B cell (primary cell): ENCODE measurements at regions not wholly inside any gene's neighbourhood (a gene's known extent, or its start where the extent isn't known, plus 50 kb on each side); places are given as distances from the start of the nearest gene placed in this dataset.

Experiments
- ATAC-seq: fragments of 200-7000 bp; cut with Tn5 transposase; one replicate; pipeline ENCODE4 v1.10.0; 2021; ENCODE audit warnings: low read depth, mild to moderate bottlenecking, moderate number of reproducible peaks, moderate library complexity
- CTCF ChIA-PET: fragments of 350-600 bp; sonication (Branson Sonifier 250); formaldehyde crosslinking; loops from one replicate; lab custom pipeline; 2021; ENCODE audit warnings: antibody characterized with exemption, inconsistent platforms; lab: Charles Lee
- POLR2A ChIA-PET: fragments of 350-600 bp; sonication (Branson Sonifier 250); formaldehyde crosslinking; loops from one replicate; lab custom pipeline; 2021; ENCODE audit warnings: antibody characterized with exemption; lab: Charles Lee
- DNase-seq: peaks from one replicate; pipeline ENCODE4 v3.0.0; 2013
- H2AFZ ChIP-seq: 2 replicates; pipeline ENCODE4 v1.6.1; 2012; ENCODE audit warnings: mild to moderate bottlenecking, low read depth, low read length; ENCODE audit not compliant: insufficient read depth, poor library complexity, severe bottlenecking
- H3K27ac ChIP-seq, 2 donors: 1 replicate in 1 of 2; 2 replicates in 1 of 2; pipeline ENCODE4 v1.5.1; 2012 to 2013; ENCODE audit warnings: low read length in 2 of 2, mild to moderate bottlenecking in 2 of 2, moderate library complexity in 1 of 2
- H3K27me3 ChIP-seq, 4 experiments: fragments of 200-600 bp in 1 of 4; sonication (generic) in 1 of 4; replicated peaks in 1 of 4; 1 replicate in 2 of 4; 2 replicates in 2 of 4; pipeline versions ENCODE4 v1.6.1 to v1.7.0; 2013 to 2016; ENCODE audit warnings: low read length in 3 of 4, mild to moderate bottlenecking in 2 of 4, mixed read lengths in 1 of 4, moderate library complexity in 1 of 4; ENCODE audit not compliant: insufficient read depth in 4 of 4, control insufficient read depth in 3 of 4; ENCODE audit errors: control extremely low read depth in 1 of 4
- H3K36me3 ChIP-seq, 2 experiments: replicated peaks in 1 of 2; 1 replicate in 1 of 2; 2 replicates in 1 of 2; pipeline versions ENCODE4 v1.6.1 to v1.7.1; 2013; ENCODE audit warnings: low read length in 1 of 2; ENCODE audit not compliant: insufficient read depth in 2 of 2, control insufficient read depth in 1 of 2; ENCODE audit errors: control extremely low read depth in 1 of 2, extremely low read depth in 1 of 2
- H3K4me1 ChIP-seq, 2 donors: fragments of 200-600 bp in 1 of 2; sonication (generic) in 1 of 2; 1 replicate in 1 of 2; 2 replicates in 1 of 2; pipeline versions ENCODE4 v1.5.1 to v1.6.1; 2013 to 2017; ENCODE audit warnings: low read length in 2 of 2; ENCODE audit not compliant: control insufficient read depth in 2 of 2, insufficient read depth in 2 of 2
- H3K4me2 ChIP-seq: replicated peaks from 2 replicates; pipeline ENCODE3; 2012; ENCODE audit warnings: mild to moderate bottlenecking, low read depth, low read length; ENCODE audit not compliant: poor library complexity, severe bottlenecking
- H3K4me3 ChIP-seq, 5 experiments: fragments of 200-600 bp in 1 of 5; sonication (generic) in 1 of 5; 1 replicate in 3 of 5; 2 replicates in 2 of 5; pipeline versions ENCODE4 v1.5.1 to v1.7.0; 2011 to 2016; ENCODE audit warnings: low read length in 4 of 5, mild to moderate bottlenecking in 4 of 5, low read depth in 2 of 5, control low read depth in 1 of 5, moderate library complexity in 1 of 5; ENCODE audit not compliant: insufficient read depth in 1 of 5; ENCODE audit errors: control extremely low read depth in 1 of 5, extremely low read depth in 1 of 5
- H3K79me2 ChIP-seq: fragments of 200-600 bp; sonication (generic); one replicate; pipeline ENCODE4 v1.6.0; 2016; ENCODE audit warnings: low read length; ENCODE audit not compliant: control insufficient read depth, insufficient read depth
- H3K9ac ChIP-seq: fragments of 200-600 bp; sonication (generic); 2 replicates; pipeline ENCODE4 v1.6.1; 2017; ENCODE audit warnings: mild to moderate bottlenecking, low read length, moderate library complexity
- H3K9me3 ChIP-seq, 3 donors: one replicate each; pipeline versions ENCODE4 v1.6.1 to v1.7.1; 2013; ENCODE audit warnings: low read length in 2 of 3; ENCODE audit not compliant: control insufficient read depth in 2 of 3, insufficient read depth in 1 of 3; ENCODE audit errors: control extremely low read depth in 1 of 3
- H4K20me1 ChIP-seq: 2 replicates; pipeline ENCODE4 v1.6.0; 2012; ENCODE audit warnings: mild to moderate bottlenecking, low read length; ENCODE audit not compliant: insufficient read depth, control insufficient read depth, poor library complexity, severe bottlenecking
- H3K27ac Mint-ChIP-seq: one replicate; pipeline ENCODE4 v1.8.0; 2021; ENCODE audit warnings: mixed read lengths
- H3K27me3 Mint-ChIP-seq: one replicate; pipeline ENCODE4 v1.8.0; 2021; ENCODE audit warnings: mixed read lengths
- H3K4me1 Mint-ChIP-seq: one replicate; pipeline ENCODE4 v1.8.0; 2021; ENCODE audit warnings: mixed read lengths
- H3K4me3 Mint-ChIP-seq: one replicate; pipeline ENCODE4 v1.8.0; 2021; ENCODE audit warnings: mixed read lengths
- H3K9me3 Mint-ChIP-seq: one replicate; pipeline ENCODE4 v1.8.0; 2022; ENCODE audit warnings: mixed read lengths; ENCODE audit not compliant: insufficient read depth
- CTCF ChIP-seq: fragments of 200-600 bp; IDR thresholded peaks from one replicate; pipeline ENCODE4 v1.8.0; 2022; ENCODE audit warnings: antibody characterized with exemption, mild to moderate bottlenecking
- EZH2 ChIP-seq: IDR thresholded peaks from 2 replicates; pipeline ENCODE4 v1.6.1; 2012; ENCODE audit warnings: borderline replicate concordance, low read depth, mild to moderate bottlenecking, moderate library complexity, low read length; ENCODE audit not compliant: insufficient read depth, poor library complexity, severe bottlenecking
- WGBS: methylation state at CpG from one replicate; pipeline ENCODE4 v1.1.5; 2013; ENCODE audit warnings: missing lambda C conversion rate; ENCODE audit not compliant: insufficient coverage; 5-methylcytosine and 5-hydroxymethylcytosine counted together
- intact Hi-C: fragments of 100-400 bp; cut with micrococcal nuclease; formaldehyde crosslinking; loops from one replicate; pipeline ENCODE4 v1.10.0; 2022

DNA sequence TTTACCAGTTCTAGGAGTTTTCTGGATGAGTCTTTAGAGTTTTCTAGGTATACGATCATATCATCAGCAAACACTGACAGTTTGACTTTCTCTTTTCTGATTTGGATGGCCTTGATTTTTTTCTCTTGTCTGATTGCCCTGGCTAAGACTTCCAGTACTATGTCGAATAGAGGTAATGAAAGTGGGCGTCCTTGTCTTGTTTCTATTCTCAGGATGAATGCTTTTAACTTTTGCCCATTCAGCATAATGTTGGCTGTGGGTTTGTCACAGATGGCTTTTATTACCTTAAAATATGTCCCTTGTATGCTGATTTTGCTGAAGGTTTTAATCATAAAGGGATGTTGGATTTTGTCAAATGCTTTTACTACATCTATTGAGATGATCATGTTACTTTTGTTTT is 223.2 kb upstream of the COBL start:
- no peak for DNase-seq
- intact Hi-C loops, result no loop called here
- Histone ChIP-seq H3K27ac (no peak overlapping the region), H3K36me3 (no peaks in the 10 kb centered on the region), H3K4me1 (no peaks in the 10 kb centered on the region), H3K9ac (no peak overlapping the region), H2AFZ (no peak overlapping the region), H3K79me2 (no peaks in the 10 kb centered on the region), H3K4me2 (no peak overlapping the region), H3K9me3 (peaks cover 0 to 13% (median 0%) of the 10 kb centered on the region in 3 donors), H3K4me3 (no peak overlapping the region), H4K20me1 (no peaks in the 10 kb centered on the region), H3K27me3 (no peaks in the 10 kb centered on the region)
- WGBS, result 86% methylated on average over 2 of the region's 3 CpGs
- Mint-ChIP-seq H3K4me3 (no peak overlapping the region), H3K27me3 (no peaks in the 10 kb centered on the region), H3K4me1 (no peaks in the 10 kb centered on the region), H3K27ac (no peak overlapping the region), H3K9me3 (peaks cover 9% of the 10 kb centered on the region)
- CTCF ChIA-PET, result interaction anchor here (0.6 kb wide), 1 partner anchor 1760 kb away, joined by 3 read pairs; no protein-coding TSS in a partner anchor
- POLR2A ChIA-PET, result no interaction called here
- no peak for TF ChIP-seq CTCF
- no peak for ATAC-seq

DNA sequence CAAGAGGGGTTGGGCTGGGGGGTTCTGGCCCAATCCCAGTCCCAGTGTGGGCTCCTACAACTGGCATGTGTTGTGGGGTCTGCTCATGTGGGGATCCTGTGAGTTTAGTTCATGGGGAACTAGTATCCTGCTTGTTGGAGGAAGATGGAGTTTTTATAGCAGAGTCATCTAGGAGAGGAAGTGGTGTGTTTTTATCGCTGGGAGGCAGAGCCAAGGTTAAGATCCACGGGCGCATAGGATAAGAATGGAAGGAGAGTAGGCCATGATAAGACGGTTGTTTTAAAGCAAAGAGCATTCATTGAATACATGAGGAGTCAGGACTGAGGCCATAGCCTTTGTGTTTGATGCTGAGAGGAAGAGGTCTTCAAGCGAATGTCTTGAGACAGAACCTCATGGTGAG is 211.6 kb upstream of the COBL start:
- Histone ChIP-seq H3K4me2 (no peak overlapping the region), H3K36me3 (no peaks in the 10 kb centered on the region), H3K9ac (no peak overlapping the region), H3K27me3 (no peaks in the 10 kb centered on the region), H3K27ac (no peak overlapping the region), H3K9me3 (no peaks in the 10 kb centered on the region), H4K20me1 (no peaks in the 10 kb centered on the region), H2AFZ (no peak overlapping the region), H3K79me2 (no peaks in the 10 kb centered on the region), H3K4me3 (no peak overlapping the region), H3K4me1 (no peaks in the 10 kb centered on the region)
- CTCF ChIA-PET, result no interaction called here
- ATAC-seq (no peak), DNase-seq (no peak)
- 46% methylated on average over 2 of the region's 5 CpGs for WGBS
- no peaks in the 10 kb centered on the region for H3K4me1 Mint-ChIP-seq
- TF ChIP-seq CTCF, result no peak
- TF ChIP-seq EZH2, result no peak
- H3K27me3 Mint-ChIP-seq, result no peaks in the 10 kb centered on the region
- H3K27ac Mint-ChIP-seq, result no peak overlapping the region
- no peak overlapping the region for H3K4me3 Mint-ChIP-seq
- POLR2A ChIA-PET, result no interaction called here
- peaks cover 12% of the 10 kb centered on the region for H3K9me3 Mint-ChIP-seq
- intact Hi-C loops, result no loop called here
